Activated naive CD4-positive, alpha-beta T cell (primary cell): ENCODE measurements at regions not wholly inside any gene's neighbourhood (a gene's known extent, or its start where the extent isn't known, plus 50 kb on each side); places are given as distances from the start of the nearest gene placed in this dataset.
"Not testable (repeated sequence)": the region's sequence is repeated elsewhere in the genome, so short reads cannot be mapped to it uniquely, and the experiment has no call there.

Experiments used
- DNase-seq, 4 experiments: peaks; one replicate each; lab custom pipeline; 2025; lab: John Stamatoyannopoulos, UW

DNA sequence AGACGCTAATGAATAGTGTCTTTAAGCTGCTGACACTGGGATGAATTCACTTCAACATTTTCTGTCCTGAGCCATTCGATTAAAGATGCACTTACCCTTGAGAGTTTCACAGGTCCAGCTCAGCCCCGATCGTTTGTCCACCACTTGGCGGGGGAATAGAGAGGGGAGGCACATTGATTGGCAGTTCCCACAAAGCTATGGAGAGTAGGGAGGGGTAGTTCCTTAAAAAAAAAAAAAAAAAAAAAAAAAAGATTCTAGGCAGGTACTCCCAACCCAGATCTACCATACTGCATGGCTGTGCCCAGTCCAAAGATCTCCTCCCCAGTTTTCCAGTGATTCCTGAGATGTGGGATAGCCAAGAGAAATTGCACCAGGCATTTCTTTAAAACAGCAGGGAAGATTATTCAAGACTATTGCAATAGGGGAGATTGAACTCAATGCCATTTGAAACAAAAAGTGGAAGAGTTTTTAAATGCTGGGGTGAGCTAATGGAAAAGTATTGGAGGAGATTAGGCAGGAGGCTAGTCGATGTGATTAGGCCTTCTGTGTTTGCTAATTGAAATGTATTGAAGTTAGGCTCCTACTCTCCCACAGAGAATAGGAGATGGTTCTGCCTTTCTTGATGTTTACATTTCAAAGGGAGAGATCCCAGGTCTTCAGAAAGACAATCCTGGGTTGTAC lies 2217.4 kb upstream of the WWC1 start:
- DNase-seq = no peak

DNA sequence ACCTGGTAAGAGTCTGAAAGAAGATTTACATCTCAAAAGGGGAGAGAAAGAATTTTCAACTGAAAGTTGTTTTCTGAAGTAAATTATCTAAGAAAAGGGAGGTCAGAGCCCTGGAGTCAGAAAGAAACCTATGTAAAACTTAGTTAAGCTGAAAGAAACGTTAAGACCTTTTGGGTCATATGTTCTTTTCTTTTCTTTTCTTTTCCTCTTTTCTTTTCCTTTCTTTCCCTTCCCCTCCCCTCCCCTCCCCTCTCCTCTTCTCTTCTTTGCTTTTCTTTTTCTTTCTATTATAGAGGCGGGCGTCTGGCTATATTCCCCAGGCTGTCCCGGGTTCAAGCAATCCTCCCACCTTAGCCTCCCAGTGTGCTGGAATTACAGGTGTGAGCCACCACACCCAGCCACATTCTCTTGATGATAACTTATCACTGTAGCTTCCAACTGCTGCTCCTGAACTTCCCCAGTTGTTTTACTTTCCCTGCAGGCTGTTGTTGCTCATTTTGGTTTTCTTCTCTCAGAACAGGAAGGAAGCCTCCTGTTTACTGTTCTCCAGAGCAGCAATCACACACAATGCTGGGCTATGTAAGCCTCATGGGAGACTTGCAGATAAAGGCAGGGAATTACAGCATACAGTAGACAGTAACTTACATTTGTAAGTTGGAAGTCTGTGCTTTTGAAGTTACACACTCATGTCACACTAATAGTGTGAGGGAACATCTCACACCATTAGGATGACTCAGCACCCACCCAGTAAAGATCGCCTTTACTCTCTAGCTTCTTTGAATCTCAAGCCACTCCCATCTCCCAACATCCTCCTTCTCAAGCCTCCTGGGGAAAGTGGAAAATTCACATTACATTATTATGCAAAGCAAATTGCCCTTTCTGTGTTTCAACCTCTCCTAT lies 2216.6 kb upstream of the WWC1 start:
- no peak for DNase-seq

DNA sequence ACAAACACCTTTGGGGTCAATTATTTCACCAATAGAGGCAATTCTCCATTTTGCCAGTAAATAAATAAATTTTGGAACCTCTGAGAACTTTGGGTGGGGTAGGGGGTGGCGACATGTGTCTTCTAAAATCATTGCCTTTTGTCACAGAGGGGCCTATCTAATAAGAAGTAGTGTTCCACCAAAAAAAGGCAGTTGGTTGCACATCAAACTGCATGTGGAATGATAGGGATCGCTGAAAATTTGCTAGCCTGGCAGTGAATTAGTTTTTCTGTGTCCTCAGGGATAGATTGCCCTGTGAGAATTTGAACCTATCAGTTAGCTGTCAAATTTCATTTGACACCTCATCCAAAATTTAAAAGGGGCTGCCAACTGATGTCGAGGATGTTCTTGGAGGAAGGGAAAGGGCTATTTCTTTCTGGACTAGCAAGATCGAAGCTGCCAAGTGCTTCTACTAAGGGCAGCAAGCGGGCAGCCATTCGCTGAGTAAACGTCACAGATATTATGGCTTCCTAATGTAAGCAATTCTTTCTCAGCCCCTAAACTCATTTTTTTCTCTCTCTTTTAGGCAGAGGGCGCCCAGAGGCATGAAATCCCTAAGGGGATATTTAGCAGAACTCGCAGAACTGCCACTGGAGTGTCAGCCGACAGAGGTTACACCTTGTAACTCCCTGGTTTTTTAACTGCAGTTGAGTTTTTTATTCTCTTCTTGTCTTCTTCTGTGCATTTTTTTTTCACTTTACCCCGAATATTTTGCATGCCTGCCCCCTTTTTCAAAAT lies 2208.1 kb upstream of the WWC1 start:
- no peak for DNase-seq

DNA sequence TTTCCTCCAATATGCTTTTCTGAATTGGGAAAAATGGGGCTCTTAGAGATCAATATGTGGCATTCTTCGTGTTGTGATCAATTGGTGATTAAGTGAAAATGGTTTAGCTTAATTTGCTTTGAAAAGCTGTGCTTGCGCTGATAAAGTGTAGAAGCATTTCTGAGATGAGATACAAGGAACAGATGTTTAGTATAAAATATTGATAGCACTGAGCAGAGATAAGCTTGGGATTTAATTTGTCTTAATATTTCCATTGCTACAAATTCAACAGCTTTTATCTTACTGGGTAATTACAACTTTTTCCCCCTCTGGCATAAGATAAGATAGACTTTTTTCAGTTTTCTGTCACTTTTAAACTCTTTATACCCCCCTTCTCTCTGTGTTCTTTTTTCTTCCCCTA lies 2204.9 kb upstream of the WWC1 start:
- no peak for DNase-seq

GRCh38 chr5:166088389-166089039 lies 2202.9 kb upstream of the WWC1 start:
- DNase-seq = no peak

GRCh38 chr5:166091931-166092330 lies 2199.5 kb upstream of the WWC1 start:
- no peak for DNase-seq

- DNase-seq = no peak
Observed at GRCh38 chr5:166093312-166093711, 2198.1 kb upstream of the WWC1 start.

- DNase-seq = no peak
Observed at GRCh38 chr5:166102947-166103346, 2188.5 kb upstream of the WWC1 start.

GRCh38 chr5:166111021-166111420 lies 2180.4 kb upstream of the WWC1 start:
- DNase-seq = no peak

- DNase-seq = no peak
Observed at GRCh38 chr5:166117072-166118066, 2174.1 kb upstream of the WWC1 start.

- DNase-seq = no peak
Observed at GRCh38 chr5:166119506-166119905, 2171.9 kb upstream of the WWC1 start.

- no peak for DNase-seq
Observed at GRCh38 chr5:166123717-166124116, 2167.7 kb upstream of the WWC1 start.

DNA sequence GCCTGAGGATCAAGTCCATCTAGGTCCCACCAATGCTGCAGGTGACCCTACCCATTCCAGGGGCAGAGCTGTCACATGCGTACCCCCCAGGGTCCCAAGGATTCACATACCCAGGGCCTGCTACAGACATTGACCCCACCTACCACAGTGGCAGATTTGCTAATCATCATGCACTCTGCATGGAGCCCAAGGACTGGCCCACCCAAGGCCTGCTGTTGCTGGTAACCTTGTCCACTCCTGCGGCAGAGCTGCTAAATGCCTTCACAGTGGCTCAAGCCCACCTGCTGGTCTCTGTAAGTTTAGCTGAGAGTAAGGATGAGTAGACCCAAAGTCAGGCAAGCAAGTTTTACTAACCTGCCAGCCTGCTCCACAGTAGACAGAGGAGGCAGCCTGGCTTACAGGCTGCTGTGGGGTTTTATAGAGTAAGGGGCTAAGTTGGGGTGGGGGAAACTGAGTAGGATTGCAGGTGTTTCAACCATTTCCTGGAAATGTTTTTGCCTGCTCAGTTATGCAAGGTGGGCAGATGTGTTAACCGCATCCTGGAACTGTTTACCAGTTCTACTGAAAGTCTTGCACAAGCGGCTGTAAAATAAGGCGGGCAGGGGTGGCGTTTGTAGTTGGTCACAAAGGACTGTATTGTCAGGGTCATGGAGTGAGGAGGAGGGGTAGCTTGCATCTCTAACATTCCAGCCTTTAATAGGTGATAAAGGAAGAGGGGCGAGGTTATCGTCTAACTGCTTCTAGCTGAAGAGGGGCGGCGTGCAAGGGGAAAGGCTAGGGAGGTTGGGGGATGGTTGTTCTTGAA lies 2163.5 kb upstream of the WWC1 start:
- no peak for DNase-seq

- DNase-seq = not testable (repeated sequence)
Observed at GRCh38 chr5:166145107-166145506, 2146.3 kb upstream of the WWC1 start.

- no peak for DNase-seq
Observed at GRCh38 chr5:166163996-166164610, 2127.3 kb upstream of the WWC1 start.

GRCh38 chr5:166165596-166165995 lies 2125.8 kb upstream of the WWC1 start:
- no peak for DNase-seq

GRCh38 chr5:166166071-166166470 lies 2125.4 kb upstream of the WWC1 start:
- no peak for DNase-seq

DNA sequence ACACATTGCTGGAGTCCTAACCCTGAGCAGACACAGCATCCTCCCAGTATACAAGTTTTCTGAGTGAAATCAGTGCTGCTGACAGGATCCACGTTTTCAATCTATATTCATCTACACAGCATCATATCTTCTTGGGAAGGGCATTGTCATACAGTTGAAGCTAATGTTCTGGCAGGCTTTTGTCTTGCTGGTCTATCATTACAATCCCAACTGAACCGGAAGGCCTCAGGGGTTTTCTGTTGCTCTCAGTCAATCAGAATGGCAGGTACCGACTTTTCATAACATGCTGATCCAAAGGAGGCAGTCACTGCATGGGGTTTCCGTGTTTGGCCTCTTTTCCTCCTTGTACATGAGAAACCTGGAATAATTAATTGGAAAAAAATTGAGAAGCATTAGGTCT lies 2118.8 kb upstream of the WWC1 start:
- DNase-seq = no peak

DNA sequence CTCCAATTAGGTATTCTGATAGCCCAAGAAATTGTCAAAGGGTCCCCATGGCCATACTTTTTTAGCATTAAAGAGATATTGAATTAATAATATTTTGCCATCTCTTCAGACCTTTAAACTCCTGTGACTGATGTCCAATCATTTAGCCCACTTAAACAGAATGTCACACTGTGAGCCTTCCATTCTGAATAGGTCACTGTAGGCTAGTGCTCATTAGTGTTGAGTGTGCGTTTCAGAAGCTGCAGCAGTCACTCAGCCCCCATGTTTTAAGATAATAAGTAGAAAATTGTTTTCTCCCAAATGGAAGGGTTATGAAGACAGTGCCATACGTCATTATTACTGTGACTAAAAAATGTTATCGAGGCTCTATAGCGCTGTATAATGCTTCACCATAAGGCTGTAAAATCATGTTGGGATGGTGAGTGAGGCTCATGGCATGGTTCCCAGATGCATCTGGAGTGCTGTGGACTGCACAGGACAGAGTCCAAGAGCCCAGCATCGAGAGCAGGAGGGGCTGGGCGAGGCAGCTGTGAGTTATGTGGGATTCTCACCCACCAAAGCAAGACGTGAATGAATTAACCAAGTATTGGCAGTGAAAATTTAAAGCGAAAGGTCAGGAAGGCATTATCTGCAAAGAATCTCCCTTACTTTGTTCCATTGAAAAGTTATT lies 2112.9 kb upstream of the WWC1 start:
- DNase-seq = no peak
